ENCODE measurements at regions not wholly inside any gene's neighbourhood (a gene's known extent, or its start where the extent isn't known, plus 50 kb on each side); places are given as distances from the start of the nearest gene placed in this dataset.
"Not testable (repeated sequence)": the region's sequence is repeated elsewhere in the genome, so short reads cannot be mapped to it uniquely, and the experiment has no call there.

DNA sequence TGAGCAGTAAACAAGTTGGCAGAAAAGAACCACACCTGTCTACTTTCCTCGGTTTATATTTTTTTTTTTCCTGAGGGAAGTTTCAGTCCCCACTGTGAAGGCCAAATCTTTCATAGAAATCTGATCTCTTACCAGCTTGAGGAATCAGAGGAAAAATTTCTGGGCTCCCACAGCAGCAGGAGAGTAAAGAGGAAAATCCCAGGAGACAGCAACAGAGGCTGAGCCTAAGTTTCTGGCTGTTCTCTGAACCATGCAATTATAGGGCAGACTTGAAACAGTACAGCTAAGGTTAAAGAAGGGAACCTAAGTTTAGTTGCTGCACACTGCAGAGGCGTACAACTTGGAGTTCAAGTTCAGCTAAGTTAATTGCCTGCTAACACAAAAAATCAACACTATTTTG, 1090.9 kb upstream of the INTU start:
- TF ChIP-seq, protein P1, sequence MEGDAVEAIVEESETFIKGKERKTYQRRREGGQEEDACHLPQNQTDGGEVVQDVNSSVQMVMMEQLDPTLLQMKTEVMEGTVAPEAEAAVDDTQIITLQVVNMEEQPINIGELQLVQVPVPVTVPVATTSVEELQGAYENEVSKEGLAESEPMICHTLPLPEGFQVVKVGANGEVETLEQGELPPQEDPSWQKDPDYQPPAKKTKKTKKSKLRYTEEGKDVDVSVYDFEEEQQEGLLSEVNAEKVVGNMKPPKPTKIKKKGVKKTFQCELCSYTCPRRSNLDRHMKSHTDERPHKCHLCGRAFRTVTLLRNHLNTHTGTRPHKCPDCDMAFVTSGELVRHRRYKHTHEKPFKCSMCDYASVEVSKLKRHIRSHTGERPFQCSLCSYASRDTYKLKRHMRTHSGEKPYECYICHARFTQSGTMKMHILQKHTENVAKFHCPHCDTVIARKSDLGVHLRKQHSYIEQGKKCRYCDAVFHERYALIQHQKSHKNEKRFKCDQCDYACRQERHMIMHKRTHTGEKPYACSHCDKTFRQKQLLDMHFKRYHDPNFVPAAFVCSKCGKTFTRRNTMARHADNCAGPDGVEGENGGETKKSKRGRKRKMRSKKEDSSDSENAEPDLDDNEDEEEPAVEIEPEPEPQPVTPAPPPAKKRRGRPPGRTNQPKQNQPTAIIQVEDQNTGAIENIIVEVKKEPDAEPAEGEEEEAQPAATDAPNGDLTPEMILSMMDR (IDR thresholded peaks at IDR 0.05) = no peak
- DNase-seq = no peak
- Histone ChIP-seq H3K4me1 (peaks cover 0 to 17% (median 0%) of the 10 kb centered on the region in 4 donors), H3K36me3 (no peaks in the 10 kb centered on the region), H3K4me3 (no peak overlapping the region), H3K9me3 (no peaks in the 10 kb centered on the region), H3K27me3 (no peaks in the 10 kb centered on the region), H3K27ac (no peak overlapping the region)
- intact Hi-C loops (cut with DNase I; ENCODE audit: low total_unique reads) = no loop called here

DNA sequence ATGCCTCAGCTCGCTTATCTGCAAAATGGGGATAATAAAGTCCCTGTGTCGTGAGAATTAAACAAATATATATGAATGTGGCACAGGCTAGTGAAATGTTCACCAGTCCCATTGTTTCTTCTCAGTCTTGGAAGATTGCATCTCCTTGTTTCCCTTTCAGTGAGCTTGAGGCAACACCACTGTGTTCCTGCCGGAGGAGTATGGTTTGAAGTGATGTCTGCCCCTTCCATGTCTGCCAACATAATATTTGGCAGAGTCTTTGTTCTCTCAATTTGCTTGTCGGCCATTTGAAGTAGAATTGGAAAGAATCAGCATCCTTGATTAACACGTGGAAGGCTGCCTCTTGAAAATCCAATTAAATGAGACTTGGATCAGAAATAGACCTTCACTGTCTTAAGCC, 1088.5 kb upstream of the INTU start:
- Histone ChIP-seq H3K9me3 (no peaks in the 10 kb centered on the region), H3K27me3 (no peaks in the 10 kb centered on the region), H3K27ac (no peak overlapping the region), H3K4me3 (no peak overlapping the region), H3K4me1 (peaks cover 0 to 17% (median 0%) of the 10 kb centered on the region in 4 donors), H3K36me3 (no peaks in the 10 kb centered on the region)
- intact Hi-C loops (cut with DNase I; ENCODE audit: low total_unique reads) = no loop called here
- DNase-seq = no peak
- TF ChIP-seq, protein P1 (IDR thresholded peaks at IDR 0.05) = no peak

DNA sequence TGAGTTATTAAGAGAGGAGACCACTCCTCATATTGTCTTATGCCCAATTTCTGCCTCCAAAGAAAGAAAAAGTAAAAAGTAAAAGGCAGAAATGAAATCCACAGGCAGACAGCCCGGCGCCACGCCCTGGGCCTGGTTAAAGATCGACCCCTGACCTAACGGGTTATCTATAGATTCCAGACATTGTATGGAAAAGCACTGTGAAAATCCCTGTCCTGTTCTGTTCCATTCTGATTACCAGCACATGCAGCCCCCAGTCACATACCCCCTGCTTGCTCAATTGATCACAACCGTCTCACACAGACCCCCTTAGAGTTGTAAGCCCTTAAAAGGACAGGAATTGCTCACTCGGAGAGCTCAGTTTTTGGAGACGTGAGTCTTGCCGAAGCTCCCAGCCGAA, 1086.6 kb upstream of the INTU start:
- peaks cover 0 to 17% (median 0%) of the 10 kb centered on the region in 4 donors for H3K4me1 ChIP-seq
- H3K9me3 ChIP-seq; H3K27me3 ChIP-seq; H3K27ac ChIP-seq; H3K4me3 ChIP-seq; intact Hi-C loops (cut with DNase I; ENCODE audit: low total_unique reads); H3K36me3 ChIP-seq; DNase-seq: not testable (repeated sequence)

DNA sequence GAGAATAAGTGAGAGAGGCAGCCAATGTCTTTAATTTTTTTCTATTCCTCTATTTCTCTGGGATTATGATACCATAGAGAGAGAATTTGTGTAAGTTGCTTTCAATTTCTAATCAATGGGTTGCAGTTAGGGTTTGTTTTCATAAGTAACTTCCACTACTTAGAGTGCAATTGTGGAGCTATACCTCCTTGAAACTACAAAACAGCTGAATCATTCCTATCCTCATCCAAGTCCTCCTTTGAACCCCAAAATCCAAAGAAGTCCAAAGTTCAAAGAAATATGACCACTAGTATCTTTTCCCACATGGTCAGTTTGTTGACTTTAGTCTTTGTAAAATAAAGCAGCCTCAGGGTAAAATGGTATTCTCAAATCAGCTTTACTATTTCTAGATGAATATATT, 1085.4 kb upstream of the INTU start:
- Histone ChIP-seq H3K4me3 (no peak overlapping the region), H3K36me3 (no peaks in the 10 kb centered on the region), H3K9me3 (no peaks in the 10 kb centered on the region), H3K4me1 (peaks cover 0 to 7% (median 0%) of the 10 kb centered on the region in 4 donors), H3K27me3 (no peaks in the 10 kb centered on the region), H3K27ac (no peak overlapping the region)
- TF ChIP-seq, protein P1 (IDR thresholded peaks at IDR 0.05) = no peak
- DNase-seq = no peak
- intact Hi-C loops (cut with DNase I; ENCODE audit: low total_unique reads) = no loop called here

DNA sequence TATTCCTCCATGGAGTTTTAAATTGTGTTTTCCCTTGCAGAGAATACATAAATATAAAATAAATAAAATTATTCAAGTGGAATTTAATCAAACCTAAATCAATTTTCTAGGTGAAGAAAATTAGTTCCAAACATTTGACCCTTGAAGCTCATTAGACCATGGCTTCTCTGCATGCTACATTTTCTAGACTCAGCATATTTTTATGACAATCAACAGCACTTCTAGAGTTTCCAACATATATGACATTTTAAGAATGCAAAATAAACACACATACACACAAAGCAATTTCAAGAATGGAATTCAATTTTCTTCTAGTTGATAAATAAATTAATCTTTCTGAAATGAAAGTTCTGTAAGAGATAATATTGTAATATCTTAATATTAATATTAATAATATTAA, 1083.9 kb upstream of the INTU start:
- Histone ChIP-seq H3K4me1 (no peaks in the 10 kb centered on the region), H3K9me3 (no peaks in the 10 kb centered on the region), H3K36me3 (no peaks in the 10 kb centered on the region), H3K27ac (no peak overlapping the region), H3K27me3 (no peaks in the 10 kb centered on the region), H3K4me3 (no peak overlapping the region)
- intact Hi-C loops (cut with DNase I; ENCODE audit: low total_unique reads) = no loop called here
- no peak for DNase-seq
- TF ChIP-seq, protein P1 (IDR thresholded peaks at IDR 0.05) = no peak

DNA sequence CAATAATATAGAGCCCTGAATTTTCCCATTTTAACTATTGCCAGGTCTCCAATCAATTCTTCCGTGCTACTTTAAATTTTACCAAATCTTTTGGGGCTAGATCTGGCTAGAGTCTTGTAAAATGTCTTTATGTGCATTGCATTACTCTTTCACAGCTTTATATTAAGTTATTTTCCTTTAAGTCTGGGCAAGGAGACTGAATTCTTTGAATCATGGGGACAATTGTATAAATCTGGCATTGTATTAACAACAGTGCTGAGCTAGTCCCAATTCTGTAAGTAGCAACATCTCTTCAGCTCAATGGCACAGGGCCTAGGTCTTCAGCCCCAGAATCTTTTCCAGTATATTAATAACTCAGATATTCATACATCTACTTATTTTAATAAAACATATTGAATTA, 1080.4 kb upstream of the INTU start:
- TF ChIP-seq, protein P1 (IDR thresholded peaks at IDR 0.05) = no peak
- no peak for DNase-seq
- H3K4me1 ChIP-seq = no peaks in the 10 kb centered on the region
- no peak overlapping the region for H3K4me3 ChIP-seq
- no peaks in the 10 kb centered on the region for H3K36me3 ChIP-seq
- intact Hi-C loops (cut with DNase I; ENCODE audit: low total_unique reads) = no loop called here
- no peak overlapping the region for H3K27ac ChIP-seq
- no peaks in the 10 kb centered on the region for H3K9me3 ChIP-seq
- no peaks in the 10 kb centered on the region for H3K27me3 ChIP-seq
